ENCODE measurements at regions not wholly inside any gene's neighbourhood (a gene's known extent, or its start where the extent isn't known, plus 50 kb on each side); places are given as distances from the start of the nearest gene placed in this dataset.

GRCh38 chr3:87969620-87970019, 89.2 kb downstream of the CGGBP1 start:
- no peak for TF ChIP-seq CTCF (IDR thresholded peaks at IDR 0.05)
- no peak for TF ChIP-seq ZFX (IDR thresholded peaks at IDR 0.05; ENCODE audit: borderline replicate concordance)
